Stimulated activated CD4-positive, alpha-beta T cell treated with anti-CD3 and anti-CD28 coated beads, Interleukin-4, amount 100 ng/mL, for 24 hours (primary cell): ENCODE measurements at regions not wholly inside any gene's neighbourhood (a gene's known extent, or its start where the extent isn't known, plus 50 kb on each side); places are given as distances from the start of the nearest gene placed in this dataset.
"Not testable (repeated sequence)": the region's sequence is repeated elsewhere in the genome, so short reads cannot be mapped to it uniquely, and the experiment has no call there.

Experiments used
- DNase-seq: peaks from one replicate; pipeline ENCODE4 v3.0.0-alpha.2; 2020

DNA sequence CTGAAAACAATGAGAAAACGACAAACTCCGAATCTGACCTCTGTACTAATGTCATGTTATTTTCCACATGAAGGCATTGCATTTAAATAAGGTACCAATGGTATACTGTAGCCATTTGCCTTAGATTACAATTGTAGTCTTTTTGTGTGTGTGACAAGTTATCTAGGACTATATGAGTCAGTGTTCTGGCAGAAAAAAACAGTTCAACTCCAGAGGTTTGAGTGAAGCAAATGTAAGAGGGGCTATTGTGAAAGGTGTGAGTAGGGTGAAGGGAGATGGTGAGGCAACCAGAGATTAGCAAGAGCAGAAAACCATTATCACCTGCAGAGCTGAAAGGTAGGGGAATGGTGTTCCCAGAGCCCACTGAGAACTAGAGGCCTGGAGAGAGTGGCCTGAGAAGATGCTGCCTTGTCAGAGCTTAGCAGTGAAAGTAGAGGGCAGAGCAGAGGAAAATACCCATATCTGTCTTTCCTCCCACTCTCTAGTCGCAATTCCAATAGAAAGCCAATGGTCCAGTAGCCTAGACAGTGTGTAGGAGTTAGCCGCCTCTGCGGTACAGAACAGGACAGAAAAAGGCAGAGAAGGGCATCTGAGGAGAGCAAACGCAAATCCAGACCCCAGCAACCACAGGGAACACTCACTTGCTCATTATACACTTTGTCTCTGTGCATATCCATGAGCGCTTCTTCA, 112.2 kb downstream of the DYRK2 start:
- DNase-seq, result no peak

DNA sequence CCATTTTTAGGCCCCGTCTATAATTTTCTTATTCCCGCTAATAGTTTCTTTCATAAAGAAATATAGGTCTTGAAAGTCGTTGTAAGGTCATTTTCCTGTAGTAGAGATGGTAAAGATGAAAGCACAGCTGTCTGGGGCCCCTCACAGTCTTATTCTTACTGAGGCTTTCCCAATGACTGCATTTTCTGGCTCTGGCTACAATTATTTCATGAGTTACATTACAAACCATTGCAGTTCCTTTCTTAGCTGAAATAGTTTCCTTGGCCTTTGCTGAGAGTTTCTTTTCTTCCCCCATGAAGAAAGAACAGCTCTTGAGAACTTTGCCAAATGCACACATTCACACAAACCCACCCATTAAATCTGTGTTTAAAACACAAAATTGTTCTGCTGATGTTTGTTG, 113.0 kb downstream of the DYRK2 start:
- DNase-seq, result no peak

DNA sequence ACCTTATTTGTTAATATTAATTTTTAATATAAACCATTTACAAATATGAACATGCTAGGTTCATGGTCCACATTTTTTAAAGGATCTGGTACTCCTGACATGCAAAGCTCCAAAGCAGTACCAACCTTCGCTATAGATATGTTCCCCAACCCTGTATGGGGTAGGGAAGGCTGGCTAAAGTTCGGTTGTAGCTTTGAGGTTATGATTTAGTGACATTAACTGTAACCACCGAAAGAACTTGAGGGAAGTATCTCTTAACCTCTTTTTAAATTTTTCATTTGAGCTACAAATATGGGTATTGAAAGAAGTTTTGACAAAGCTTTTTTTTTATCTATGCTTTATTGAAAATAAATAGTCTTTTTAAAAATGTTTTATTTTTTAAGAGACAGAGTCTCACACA, 115.5 kb downstream of the DYRK2 start:
- DNase-seq, result no peak

DNA sequence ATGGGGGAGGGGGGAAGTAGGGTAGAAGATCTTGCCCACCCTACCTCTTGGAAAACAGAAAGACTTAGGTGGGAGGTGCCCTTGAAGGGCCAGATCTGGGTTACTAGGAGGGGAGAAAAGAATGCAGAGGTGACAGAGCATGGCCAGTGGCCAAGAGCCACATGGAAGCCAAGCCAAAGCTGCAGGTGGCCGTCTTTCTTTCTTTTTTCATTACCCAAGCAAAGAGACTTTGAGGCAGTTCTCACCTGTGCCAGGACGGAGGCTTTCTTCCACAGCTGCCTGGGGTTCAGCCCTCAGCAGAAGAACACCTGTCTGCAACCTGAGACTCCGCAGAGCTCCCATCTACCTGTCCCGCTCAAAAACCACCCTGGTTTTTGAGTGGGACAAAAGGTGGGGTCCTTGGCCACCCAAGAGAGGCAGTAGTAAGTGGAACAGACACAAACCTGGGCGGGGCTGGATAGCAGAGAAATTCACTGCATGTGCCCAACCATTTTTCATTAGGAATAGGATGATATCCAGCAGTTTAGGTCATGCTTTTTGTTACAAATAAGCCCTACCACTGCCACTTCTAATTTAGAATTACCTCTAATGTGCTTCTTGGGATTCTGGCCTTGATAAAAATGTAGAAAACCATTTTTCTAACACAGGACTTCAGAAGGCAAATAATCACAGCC, 116.5 kb downstream of the DYRK2 start:
- no peak for DNase-seq

DNA sequence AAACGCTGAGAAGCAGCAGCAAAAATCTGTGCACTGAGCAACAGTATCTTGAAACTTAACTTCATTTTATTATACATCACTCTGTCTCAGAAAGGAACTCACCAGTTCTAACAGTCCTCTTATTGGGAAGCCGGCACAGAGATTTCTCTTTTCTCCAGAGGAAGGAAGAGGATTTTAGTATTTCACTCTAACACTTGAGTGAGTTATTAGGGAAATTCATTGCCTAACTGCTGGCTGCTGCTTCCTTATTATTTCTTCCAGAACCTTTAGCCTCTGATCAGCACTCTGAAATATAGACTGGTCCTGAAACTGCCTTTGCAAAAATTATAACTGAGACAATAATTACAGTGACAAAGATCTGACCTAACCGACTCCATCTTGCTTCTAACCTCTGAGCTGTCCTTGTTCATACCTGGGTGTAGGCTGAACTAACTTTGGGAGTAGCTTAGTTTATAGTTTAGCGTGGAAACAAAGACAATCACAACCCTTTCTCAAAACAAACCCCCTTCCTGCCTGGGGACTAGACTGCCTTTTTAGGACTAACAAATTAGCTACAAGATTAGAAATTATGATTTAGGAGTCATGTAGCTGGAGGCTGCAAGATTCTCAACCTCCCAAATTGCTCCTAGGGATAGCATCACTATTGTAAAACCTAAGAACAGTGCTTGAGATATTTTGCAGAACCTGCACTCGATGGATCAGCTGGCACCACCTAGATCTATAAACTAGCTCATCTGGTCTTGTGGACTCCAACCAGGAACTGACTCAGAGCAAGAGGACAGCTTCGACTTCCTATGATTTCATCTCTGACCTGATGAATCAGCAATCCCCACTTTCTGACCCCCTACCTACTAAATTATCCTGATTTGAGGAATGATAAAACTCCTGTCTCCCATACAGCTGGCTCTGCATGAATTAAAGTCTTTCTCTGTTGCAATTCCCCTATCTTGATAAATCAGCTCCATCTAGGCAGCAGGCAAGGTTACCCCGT, 117.5 kb downstream of the DYRK2 start:
- DNase-seq, result no peak

DNA sequence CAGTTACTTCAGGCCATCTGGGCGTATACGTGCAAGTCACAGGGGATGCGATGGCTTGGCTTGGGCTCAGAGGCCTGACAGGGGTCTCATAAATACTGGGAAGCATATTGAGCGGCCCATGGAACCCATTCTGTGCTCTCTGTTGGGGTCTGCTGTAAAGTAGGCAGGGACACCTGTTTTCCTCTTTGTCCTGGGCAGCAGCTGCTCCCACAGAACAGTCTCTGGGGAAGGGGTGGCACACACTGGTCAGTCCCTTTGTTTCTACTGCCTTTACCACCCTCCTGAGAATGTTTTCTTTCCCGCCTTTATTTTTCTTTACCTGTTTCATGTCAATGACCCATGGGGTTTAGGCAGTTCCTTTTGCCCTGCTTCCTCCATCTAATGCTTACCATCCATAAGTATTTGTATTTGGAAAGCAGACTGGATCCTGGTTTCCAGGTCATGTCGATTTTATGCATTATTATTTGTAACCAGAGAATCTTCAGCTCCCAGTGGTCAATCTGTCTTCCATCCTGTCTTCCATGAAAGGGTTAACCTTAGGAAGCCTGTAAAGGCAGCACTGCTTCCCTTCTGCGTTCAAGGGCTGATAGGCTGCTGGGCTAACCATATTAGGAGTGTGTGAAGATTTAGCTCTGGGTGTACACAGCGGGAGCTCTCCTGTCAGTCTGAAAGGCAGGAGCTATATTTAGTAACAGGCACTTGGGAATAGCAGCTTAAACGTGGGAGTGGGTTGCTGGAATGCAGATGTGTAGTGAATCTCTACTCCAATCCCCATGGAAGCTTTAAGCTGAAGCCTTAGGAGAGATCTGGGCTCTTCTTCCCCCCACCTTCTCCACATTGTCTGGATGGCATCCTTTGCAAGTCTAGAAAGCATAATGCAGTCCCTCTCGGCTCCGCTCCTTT, 124.0 kb downstream of the DYRK2 start:
- DNase-seq, result no peak

DNA sequence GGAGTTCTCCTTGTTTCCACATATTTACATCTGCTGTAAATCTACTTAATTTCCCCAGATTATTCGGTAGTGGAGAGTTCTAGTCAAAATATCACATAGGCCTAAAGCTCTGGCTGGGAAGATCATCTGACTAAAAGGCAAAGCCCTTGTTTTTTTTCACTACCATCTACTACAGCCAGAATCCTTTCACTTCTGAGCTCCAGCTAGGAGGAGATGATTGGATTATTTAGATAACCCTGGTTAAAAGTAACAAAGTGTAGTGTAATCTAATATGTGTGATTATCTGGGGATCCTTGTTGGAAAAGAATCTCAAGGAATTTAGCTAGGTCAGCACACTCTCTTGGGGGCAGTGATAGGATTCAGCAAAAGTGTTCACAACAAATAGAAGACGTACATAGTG, 125.4 kb downstream of the DYRK2 start:
- no peak for DNase-seq

DNA sequence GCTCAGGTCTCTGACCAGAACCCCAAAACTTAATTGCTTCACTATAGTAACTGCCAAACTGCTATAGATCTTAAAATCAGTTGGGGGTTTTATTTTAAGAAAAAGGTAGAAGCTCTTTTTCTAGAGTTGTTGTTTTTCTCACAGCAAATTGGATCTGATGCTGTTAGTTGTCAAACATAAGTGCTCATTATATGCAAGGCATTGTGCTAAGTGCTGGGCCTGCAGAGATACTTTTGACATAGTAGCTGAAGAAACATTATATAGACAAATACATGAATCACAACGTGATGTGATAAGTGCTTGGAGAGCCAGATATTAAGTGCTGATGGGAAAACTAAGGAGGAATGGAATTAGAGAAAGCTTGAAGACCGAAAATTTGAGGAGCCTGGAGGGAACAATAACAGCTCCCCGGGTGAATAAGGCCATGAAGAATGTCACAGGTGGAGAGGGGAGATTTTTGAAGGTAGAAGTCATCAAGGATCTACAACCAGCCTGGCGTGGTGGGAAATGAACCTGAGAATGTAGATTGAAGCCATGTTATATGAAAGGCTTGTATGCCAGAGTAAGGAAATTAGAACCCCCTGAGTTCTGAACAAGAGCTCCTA, 126.5 kb downstream of the DYRK2 start:
- DNase-seq, result no peak

DNA sequence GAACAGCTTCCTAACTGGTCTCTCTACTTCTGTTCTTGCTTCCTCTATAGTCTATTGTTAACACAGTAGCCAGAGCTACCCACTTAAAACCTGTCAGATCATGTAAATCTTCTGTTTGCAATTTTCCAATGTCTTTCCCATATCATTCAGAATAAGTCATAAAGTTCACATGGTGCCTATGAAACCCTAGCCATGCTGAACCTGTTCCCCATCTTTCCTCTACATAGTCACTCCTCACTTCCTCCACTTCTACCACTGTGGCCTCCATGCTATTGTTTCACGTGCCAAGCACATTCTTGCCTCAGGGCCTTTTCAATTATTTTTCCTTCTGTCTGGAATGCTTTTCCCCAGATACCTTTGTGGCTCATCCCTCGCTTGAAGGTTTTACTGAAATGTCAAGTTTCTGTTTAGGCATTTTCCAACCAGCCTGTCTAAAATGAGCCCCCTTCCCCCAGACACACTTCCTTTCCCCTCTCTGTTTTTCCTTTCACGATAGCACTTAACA, 132.1 kb downstream of the DYRK2 start:
- DNase-seq, result no peak

DNA sequence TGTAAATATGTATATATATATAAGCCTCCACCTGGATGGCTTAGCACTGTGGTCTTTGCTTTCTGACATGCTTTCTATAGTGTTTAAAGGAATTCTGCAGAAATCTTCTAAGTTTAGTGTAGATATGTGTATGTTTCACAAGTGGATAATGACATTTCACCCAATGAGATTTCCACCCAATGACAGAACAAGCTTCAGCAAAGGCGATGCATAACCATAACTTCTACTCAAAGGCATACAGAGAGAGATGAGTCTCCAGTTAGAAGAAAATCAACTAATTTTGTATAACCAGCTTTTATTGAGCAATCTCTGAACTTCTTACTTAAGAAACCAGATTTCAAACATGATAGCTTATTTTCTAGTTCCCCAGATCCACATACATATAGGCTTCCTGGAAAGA, 134.0 kb downstream of the DYRK2 start:
- no peak for DNase-seq

DNA sequence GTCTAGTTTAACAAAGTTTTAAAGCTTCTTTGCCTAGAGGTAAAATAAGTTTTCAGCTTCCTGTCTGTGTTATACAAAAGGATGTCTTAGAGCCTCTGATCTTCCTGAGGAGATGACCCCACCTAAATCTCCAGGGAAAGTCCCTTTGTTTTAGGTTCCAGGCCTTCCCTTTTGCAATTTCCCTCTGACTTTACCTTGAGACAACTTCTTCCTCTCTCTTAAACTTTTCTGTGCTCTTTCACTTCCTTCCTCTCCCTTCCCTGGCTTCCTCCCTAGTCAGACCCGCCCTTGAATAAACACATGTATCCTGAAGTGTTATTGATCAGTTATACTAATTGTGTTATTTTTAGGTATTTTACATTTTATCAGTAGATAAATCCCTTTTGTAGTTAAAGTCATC, 134.8 kb downstream of the DYRK2 start:
- no peak for DNase-seq

DNA sequence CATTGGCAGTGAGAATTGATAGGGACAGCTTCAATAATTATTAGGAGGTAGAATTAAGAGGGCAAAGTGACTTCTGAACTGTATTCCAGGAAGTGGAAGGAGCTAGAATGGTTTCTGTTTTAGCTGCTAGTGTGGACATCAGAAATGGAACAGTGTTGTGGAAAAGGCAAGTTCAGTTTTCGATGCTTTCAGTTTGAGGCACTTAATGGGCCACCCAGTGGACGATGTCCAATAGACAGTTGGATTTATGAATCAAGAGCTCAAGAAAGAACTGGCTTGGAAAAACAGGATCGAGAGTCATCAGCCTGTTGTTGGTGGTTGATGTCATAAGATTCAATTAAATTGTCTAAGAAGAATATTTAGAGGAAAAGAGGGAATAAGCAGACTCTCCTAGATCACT, 136.3 kb downstream of the DYRK2 start:
- DNase-seq, result no peak

DNA sequence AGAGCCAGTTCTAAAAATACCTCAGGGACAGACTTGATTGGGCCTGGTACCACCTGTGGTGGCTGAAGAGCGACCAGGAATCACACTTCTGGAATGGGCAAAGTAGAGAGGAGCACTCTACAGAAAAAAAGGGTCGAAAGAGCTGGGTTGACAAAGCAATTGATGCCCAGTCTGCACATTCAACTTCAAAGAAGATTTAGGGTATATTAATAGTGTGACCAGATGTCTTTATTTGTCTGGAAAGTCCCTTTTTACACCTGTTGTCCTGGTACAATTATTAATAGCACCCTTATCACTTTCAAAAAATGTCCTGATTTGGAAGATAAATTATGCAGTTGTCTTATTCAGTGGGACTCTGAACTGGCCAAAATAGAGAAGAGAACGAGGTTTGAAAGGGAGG, 137.5 kb downstream of the DYRK2 start:
- no peak for DNase-seq

DNA sequence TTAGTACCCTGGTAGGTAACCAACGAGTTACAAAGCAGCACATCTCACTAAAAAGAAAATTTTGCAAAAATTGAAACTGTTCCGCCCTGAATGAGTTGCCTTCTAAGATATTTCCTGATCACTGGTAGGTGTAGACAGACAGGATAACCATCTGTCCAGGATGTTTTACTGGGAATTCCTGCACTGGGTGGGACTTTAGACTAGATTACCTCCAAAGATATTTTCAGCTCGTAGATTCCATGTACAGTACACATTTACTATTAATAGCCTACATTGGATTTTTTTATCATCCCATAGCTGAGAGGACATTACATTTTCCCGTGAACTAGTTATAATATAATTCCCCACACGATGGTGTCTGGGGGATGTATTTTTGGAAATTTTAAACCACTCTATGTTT, 139.6 kb downstream of the DYRK2 start:
- no peak for DNase-seq

DNA sequence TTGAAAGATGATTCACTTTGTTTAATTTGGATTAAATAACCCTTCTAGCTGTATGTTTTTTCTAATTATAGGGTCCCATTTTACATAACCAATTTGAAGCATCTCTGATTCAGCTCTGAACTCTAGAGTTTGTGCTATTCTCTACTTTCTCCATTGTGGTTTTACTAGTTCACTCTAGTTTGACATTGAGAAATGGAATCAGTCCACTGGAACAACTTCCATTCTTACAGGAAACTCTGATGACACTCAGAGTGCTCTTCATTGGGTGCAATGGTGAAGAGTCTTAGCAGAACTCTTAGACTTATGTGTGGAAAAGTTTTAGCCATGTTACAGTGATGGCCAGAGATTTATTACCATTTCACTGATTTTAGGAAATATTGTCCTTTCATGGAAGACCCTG, 140.7 kb downstream of the DYRK2 start:
- no peak for DNase-seq

DNA sequence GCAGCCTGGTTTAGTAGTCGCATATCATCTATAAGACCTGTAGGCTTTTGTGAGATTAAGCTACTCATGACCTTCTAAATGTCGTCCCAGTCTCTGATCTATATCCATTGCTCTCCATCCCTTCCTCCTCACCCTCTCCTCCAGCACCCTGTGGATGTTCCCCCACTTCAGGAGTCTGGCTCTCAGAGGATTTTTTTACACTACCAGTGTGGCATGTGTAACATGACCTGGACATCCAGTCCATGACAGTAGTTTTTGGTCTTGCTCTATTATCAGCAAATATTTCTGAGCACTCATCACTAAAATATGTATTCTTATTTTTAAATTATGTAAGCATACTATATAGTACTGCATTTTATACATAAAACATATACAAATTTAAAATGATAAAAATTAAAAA, 142.1 kb downstream of the DYRK2 start:
- DNase-seq, result no peak

DNA sequence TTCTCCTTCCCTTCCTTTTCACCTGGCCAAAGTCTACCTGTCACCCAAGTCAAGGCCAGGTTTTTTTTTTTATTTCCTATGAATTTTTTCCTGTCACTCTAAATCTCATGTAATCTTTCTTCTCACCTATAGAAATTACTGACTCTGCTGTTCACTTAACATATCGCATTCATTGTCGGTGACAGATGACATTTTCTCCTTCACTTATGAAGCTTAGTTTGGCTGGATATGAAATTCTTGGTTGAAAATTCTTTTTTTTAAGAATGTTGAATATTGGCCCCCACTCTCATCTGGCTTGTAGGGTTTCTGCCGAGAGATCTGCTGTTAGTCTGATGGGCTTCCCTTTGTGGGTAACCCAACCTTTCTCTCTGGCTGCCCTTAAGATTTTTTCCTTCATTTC, 142.8 kb downstream of the DYRK2 start:
- not testable (repeated sequence) for DNase-seq

DNA sequence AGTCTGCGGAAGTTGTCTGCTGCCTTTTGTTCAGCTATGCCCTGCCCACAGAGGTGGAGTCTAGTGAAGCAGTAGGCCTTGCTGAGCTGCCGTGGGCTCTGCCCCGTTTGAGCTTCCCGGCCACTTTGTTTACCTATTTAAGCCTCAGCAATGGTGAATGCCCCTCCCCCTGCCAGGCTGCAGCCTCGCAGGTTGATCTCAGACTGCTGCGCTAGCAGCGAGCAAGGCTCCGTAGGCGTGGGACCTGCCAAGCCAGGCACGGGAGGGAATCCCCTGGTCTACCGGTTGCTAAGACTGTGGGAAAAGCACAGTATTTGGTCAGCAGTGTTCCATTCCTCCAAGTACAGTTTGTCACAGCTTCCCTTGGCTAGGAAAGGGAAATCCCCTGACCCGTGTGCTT, 143.6 kb downstream of the DYRK2 start:
- DNase-seq, result no peak

DNA sequence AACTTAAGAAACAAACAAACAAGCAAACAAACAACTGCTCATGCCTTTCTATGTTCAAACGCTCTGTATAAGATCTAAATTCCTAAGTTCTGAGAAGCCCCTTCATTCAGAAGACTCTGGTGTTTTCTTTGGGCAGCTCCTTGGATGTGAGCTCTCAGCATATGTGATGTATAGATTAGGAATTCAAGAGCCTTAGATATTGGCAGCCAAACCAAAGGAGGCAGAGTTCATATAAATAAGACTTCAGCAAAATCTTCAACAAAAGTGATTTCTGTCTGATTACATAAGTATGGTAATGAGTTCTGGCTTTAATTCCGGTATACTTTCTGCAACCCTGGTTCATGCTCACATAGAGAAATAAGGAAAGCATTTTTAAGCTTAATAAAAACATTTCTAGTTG, 145.6 kb downstream of the DYRK2 start:
- DNase-seq, result no peak

DNA sequence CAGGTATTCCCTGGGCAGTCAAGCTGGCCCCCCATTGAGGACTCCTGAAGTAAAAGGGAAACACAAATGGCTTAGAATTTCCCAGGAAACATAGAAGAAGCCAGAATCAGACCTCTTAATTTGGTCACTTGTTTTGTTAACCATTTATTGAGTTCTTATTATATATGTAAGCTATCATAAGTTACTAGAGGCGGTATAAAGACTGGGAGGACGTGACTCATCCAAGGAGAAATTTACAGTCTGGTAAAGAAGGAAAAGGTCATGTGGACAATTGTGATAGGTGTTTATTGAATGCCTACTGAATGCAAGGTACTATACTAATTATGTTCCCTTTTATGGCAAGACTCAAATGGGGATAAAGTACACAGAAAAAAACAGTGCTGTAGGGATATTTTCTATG, 146.7 kb downstream of the DYRK2 start:
- DNase-seq, result no peak

DNA sequence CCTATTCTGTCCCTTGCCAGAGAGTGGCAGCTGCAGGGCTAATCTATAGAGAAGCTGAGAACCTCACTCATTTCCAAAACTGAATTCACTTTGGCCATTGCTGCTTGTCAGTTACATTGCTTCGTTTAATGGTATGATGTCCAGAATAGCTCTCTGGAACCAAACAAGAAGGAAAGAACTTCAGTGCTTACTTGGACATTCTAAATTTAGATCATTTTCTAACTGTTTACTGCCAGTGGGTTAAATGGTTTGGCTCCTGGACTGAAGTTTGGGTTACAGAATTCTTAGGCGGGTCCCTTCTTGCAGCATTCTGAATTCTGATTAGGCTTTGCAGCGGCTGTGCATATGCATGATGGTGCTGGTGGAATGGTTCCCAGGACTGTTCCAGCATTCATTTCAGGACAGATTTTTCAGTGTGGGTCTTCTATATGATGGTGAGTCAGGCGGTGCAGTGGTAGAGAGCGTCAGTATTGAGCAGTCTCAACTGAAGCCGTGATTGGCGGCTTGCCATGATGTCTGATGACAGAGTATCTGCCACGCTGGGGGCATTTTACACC, 148.7 kb downstream of the DYRK2 start:
- DNase-seq, result no peak

DNA sequence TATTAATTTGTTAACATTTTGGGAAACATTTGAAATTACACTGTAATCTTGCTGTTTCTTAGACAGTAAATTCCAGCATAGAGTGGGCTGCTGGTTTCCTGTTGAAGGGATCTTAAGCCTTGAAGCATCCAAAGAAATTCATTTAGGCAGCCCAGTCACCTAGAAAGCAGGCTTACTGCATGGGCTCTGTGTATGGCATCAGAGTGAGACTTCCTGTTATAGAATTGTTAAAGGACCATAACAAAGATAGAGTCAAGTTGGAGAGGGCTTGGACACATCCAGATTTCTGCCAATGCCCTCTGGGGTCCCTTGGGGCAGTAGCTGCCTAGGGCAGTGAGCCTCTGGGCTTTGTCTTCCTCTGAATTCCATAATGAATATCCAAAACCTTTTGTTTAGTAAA, 149.2 kb downstream of the DYRK2 start:
- no peak for DNase-seq
